Adrenal gland (tissue), 9 donors: ENCODE measurements at regions not wholly inside any gene's neighbourhood (a gene's known extent, or its start where the extent isn't known, plus 50 kb on each side); places are given as distances from the start of the nearest gene placed in this dataset.

Experiments used
- DNase-seq, 7 donors: peaks; one replicate each; pipeline ENCODE4 v3.0.0-alpha.2; 2019 to 2020
- H3K27ac ChIP-seq, 5 donors: fragments of 200-600 bp; sonication (generic) in 4 of 5; 1 replicate in 3 of 5; 2 replicates in 2 of 5; pipeline versions ENCODE4 v1.5.1 to v1.8.0; 2016 to 2020; ENCODE audit warnings: mild to moderate bottlenecking in 1 of 5
- H3K27me3 ChIP-seq: fragments of 200-600 bp; 2 replicates; pipeline ENCODE4 v1.8.0; 2021
- H3K36me3 ChIP-seq, 2 donors: fragments of 200-600 bp; replicated peaks in 1 of 2; 1 replicate in 1 of 2; 2 replicates in 1 of 2; pipeline versions ENCODE4 v1.5.1 to v1.8.0; 2018 to 2022
- H3K4me1 ChIP-seq, 2 donors: fragments of 200-600 bp; replicated peaks in 1 of 2; 1 replicate in 1 of 2; 2 replicates in 1 of 2; pipeline versions ENCODE4 v1.5.1 to v1.8.0; 2018 to 2021
- H3K4me3 ChIP-seq, 4 donors: fragments of 200-600 bp; sonication (generic) in 3 of 4; one replicate each; pipeline ENCODE4 v1.5.1; 2016 to 2018
- H3K9me3 ChIP-seq, 3 donors: fragments of 200-600 bp; sonication (generic) in 1 of 3; replicated peaks in 1 of 3; 1 replicate in 2 of 3; 2 replicates in 1 of 3; pipeline versions ENCODE4 v1.5.1 to v1.8.0; 2016 to 2021
- POLR2A ChIP-seq, 2 donors: fragments of 450-650 bp; IDR thresholded peaks; one replicate each; pipeline ENCODE4 v1.6.1; 2017; ENCODE audit warnings: antibody characterized with exemption in 2 of 2, mild to moderate bottlenecking in 2 of 2, moderate library complexity in 1 of 2
- WGBS, 4 donors: extraction: QIAGEN DNeasy Blood & Tissue Kit in 2 of 4; methylation state at CpG; one replicate each; pipeline versions ENCODE4 v1.1.5 to v1.1.7; 2013 to 2017; 5-methylcytosine and 5-hydroxymethylcytosine counted together
- intact Hi-C, 2 donors: fragments of 100-400 bp; cut with DNase I; formaldehyde crosslinking; loops; one replicate each; pipeline versions ENCODE4 v1.14.1 to v1.15.0; 2022 to 2023
- TF ChIP-seq, protein P1 (sequence below), 6 experiments: fragments of 450-650 bp in 4 of 6; fragments of 200-600 bp in 2 of 6; sonication (generic) in 1 of 6; IDR thresholded peaks; 1 replicate in 5 of 6; 2 replicates in 1 of 6; pipeline versions ENCODE4 v1.5.1 to v1.8.0; 2016 to 2021; ENCODE audit warnings: antibody characterized with exemption in 6 of 6, mild to moderate bottlenecking in 2 of 6, moderate library complexity in 1 of 6
- donor health status: healthy with polysubstance abuse.
- donor health status: Bipolar disorder and iron deficiency.
- donor health status: DM: yes; HTN: yes; CAD: no.
- donor health status: DM: no; HTN: no; CAD: no.
- donor health status: DM: no; HTN: no; CAD: no.

GRCh38 chr13:76775088-76775740 lies 111.0 kb downstream of the KCTD12 start:
- TF ChIP-seq POLR2A (IDR thresholded peaks at IDR 0.05), result no peak
- TF ChIP-seq, protein P1, sequence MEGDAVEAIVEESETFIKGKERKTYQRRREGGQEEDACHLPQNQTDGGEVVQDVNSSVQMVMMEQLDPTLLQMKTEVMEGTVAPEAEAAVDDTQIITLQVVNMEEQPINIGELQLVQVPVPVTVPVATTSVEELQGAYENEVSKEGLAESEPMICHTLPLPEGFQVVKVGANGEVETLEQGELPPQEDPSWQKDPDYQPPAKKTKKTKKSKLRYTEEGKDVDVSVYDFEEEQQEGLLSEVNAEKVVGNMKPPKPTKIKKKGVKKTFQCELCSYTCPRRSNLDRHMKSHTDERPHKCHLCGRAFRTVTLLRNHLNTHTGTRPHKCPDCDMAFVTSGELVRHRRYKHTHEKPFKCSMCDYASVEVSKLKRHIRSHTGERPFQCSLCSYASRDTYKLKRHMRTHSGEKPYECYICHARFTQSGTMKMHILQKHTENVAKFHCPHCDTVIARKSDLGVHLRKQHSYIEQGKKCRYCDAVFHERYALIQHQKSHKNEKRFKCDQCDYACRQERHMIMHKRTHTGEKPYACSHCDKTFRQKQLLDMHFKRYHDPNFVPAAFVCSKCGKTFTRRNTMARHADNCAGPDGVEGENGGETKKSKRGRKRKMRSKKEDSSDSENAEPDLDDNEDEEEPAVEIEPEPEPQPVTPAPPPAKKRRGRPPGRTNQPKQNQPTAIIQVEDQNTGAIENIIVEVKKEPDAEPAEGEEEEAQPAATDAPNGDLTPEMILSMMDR (IDR thresholded peaks at IDR 0.05), result no peak
- intact Hi-C loops, result no loop called here
- Histone ChIP-seq H3K27ac (no peak overlapping the region), H3K9me3 (no peaks in the 10 kb centered on the region), H3K4me3 (no peak overlapping the region), H3K4me1 (no peaks in the 10 kb centered on the region), H3K27me3 (no peaks in the 10 kb centered on the region), H3K36me3 (no peaks in the 10 kb centered on the region)
- 70 to 76% (median 74%) methylated on average over 3 of the region's 3 CpGs for WGBS, 4 donors
- no peak for DNase-seq

DNA sequence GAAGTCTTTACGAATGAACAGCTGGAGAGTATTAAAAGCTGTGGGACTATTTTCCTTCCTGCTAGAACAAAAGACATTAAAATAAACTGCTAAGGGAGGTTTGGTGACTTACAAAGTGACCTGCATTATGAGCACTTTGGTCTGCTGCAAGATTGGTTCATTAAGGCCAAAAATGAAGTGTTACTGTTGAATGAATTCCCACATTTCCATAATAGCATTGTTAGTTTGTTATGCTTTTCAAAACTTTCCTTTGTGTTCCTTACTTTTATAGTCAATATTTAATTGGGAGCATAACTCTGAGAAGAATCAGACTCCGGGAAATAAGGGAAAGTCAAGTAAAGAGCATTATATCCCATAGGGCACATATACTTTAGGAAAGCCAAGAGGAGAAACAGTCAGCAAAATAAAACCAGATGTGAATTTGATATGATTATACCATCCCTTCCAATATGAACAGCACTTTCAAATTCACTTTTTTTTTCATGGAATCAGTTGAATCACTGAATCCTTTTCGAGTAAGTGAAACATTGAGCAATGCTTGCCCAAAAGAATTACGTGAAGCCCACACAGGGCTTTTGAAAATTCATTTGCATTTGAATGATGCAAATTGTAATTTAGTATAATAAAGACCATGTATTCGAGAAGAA lies 112.6 kb downstream of the KCTD12 start:
- H3K4me3 ChIP-seq, result no peak overlapping the region
- no peak overlapping the region for H3K27ac ChIP-seq
- no peak for TF ChIP-seq POLR2A (IDR thresholded peaks at IDR 0.05)
- TF ChIP-seq, protein P1 (IDR thresholded peaks at IDR 0.05), result no peak
- H3K27me3 ChIP-seq, result no peaks in the 10 kb centered on the region
- H3K4me1 ChIP-seq, result no peaks in the 10 kb centered on the region
- no peaks in the 10 kb centered on the region for H3K9me3 ChIP-seq
- intact Hi-C loops, result no loop called here
- no peaks in the 10 kb centered on the region for H3K36me3 ChIP-seq
- no peak for DNase-seq
- WGBS, 4 donors, result 78 to 87% (median 83%) methylated on average over 5 of the region's 5 CpGs

- intact Hi-C loops, result no loop called here
- Histone ChIP-seq H3K4me1 (no peaks in the 10 kb centered on the region), H3K9me3 (no peaks in the 10 kb centered on the region), H3K4me3 (no peak overlapping the region), H3K27me3 (no peaks in the 10 kb centered on the region), H3K36me3 (no peaks in the 10 kb centered on the region), H3K27ac (no peak overlapping the region)
- 95 to 96% (median 96%) methylated on average over 1 of the region's 1 CpG for WGBS, 4 donors
- TF ChIP-seq, protein P1 (IDR thresholded peaks at IDR 0.05), result no peak
- TF ChIP-seq POLR2A (IDR thresholded peaks at IDR 0.05), result no peak
- no peak for DNase-seq
Measured at GRCh38 chr13:76772241-76772640, 114.0 kb downstream of the KCTD12 start.

- H3K4me1 ChIP-seq, result no peaks in the 10 kb centered on the region
- 70 to 74% (median 72%) methylated on average over 4 of the region's 4 CpGs for WGBS, 4 donors
- H3K4me3 ChIP-seq, result no peak overlapping the region
- DNase-seq, result no peak
- TF ChIP-seq, protein P1 (IDR thresholded peaks at IDR 0.05), result no peak
- no peak for TF ChIP-seq POLR2A (IDR thresholded peaks at IDR 0.05)
- intact Hi-C loops, result no loop called here
- no peaks in the 10 kb centered on the region for H3K27me3 ChIP-seq
- no peaks in the 10 kb centered on the region for H3K9me3 ChIP-seq
- no peak overlapping the region for H3K27ac ChIP-seq
- no peaks in the 10 kb centered on the region for H3K36me3 ChIP-seq
Measured at GRCh38 chr13:76769271-76769791, 116.9 kb downstream of the KCTD12 start.
